OCI-LY7 (cell line): ENCODE measurements at regions not wholly inside any gene's neighbourhood (a gene's known extent, or its start where the extent isn't known, plus 50 kb on each side); places are given as distances from the start of the nearest gene placed in this dataset.

Experiments used
- EZH2phosphoT487 ChIP-seq: fragments of 200-600 bp; sonication (generic); IDR thresholded peaks from 2 replicates; pipeline ENCODE4 v1.6.1; 2018; ENCODE audit warnings: low read depth, borderline replicate concordance, mild to moderate bottlenecking, mixed run types, antibody characterized with exemption, low read length, moderate library complexity, mixed read lengths
- TF ChIP-seq, protein P1 (sequence below): fragments of 200-600 bp; sonication (generic); conservative IDR thresholded peaks from 2 replicates; pipeline ENCODE4 v1.5.1; 2014; ENCODE audit warnings: mild to moderate bottlenecking, antibody characterized with exemption, low read length, moderate library complexity, mixed read lengths

DNA sequence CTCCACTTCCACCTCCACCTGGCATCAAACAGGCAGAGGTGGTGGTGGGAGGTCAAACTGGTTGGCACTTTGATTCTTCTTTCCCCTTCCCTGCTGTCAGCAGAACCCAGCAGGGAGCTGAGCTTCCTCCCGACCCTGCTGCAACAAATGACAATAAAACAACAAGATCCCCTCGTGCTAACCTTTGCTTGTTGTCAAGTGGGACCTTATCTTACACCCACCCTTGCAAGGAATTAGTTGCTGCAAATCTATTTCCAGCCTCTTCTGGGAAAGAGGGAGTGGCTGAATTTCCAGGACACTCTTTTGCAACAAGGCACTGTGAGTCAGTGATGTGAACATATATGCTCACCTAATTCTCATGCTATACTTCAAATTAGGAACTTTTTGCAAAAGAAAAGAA, 655.1 kb downstream of the DSC3 start:
- TF ChIP-seq, protein P1, sequence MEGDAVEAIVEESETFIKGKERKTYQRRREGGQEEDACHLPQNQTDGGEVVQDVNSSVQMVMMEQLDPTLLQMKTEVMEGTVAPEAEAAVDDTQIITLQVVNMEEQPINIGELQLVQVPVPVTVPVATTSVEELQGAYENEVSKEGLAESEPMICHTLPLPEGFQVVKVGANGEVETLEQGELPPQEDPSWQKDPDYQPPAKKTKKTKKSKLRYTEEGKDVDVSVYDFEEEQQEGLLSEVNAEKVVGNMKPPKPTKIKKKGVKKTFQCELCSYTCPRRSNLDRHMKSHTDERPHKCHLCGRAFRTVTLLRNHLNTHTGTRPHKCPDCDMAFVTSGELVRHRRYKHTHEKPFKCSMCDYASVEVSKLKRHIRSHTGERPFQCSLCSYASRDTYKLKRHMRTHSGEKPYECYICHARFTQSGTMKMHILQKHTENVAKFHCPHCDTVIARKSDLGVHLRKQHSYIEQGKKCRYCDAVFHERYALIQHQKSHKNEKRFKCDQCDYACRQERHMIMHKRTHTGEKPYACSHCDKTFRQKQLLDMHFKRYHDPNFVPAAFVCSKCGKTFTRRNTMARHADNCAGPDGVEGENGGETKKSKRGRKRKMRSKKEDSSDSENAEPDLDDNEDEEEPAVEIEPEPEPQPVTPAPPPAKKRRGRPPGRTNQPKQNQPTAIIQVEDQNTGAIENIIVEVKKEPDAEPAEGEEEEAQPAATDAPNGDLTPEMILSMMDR = no peak
- no peak for TF ChIP-seq EZH2phosphoT487
